HUES48 (cell line): ENCODE measurements at regions not wholly inside any gene's neighbourhood (a gene's known extent, or its start where the extent isn't known, plus 50 kb on each side); places are given as distances from the start of the nearest gene placed in this dataset.

Experiments
- H3K27ac ChIP-seq: one replicate; pipeline ENCODE4 v1.7.0; 2013; ENCODE audit warnings: low read depth, low read length, inconsistent platforms
- H3K27me3 ChIP-seq: 2 replicates; pipeline ENCODE4 v1.6.1; 2013; ENCODE audit warnings: mild to moderate bottlenecking, low read length; ENCODE audit not compliant: control insufficient read depth, insufficient read depth
- H3K36me3 ChIP-seq: 2 replicates; pipeline ENCODE4 v1.6.1; 2013; ENCODE audit warnings: low read length; ENCODE audit not compliant: control insufficient read depth, insufficient read depth
- H3K4me1 ChIP-seq: 2 replicates; pipeline ENCODE4 v1.6.1; 2013; ENCODE audit warnings: mild to moderate bottlenecking, low read length; ENCODE audit not compliant: control insufficient read depth, insufficient read depth
- H3K4me3 ChIP-seq: 2 replicates; pipeline ENCODE4 v1.5.1; 2013; ENCODE audit warnings: mild to moderate bottlenecking, low read depth, low read length
- H3K9ac ChIP-seq: 2 replicates; pipeline ENCODE4 v1.6.1; 2013; ENCODE audit warnings: mild to moderate bottlenecking, low read depth, low read length, moderate library complexity
- H3K9me3 ChIP-seq: 2 replicates; pipeline ENCODE4 v1.6.1; 2013; ENCODE audit warnings: low read length; ENCODE audit not compliant: control insufficient read depth, insufficient read depth

GRCh38 chr5:11998397-11998796, 94.2 kb upstream of the CTNND2 start:
- Histone ChIP-seq H3K36me3 (no peaks in the 10 kb centered on the region), H3K4me3 (no peak overlapping the region), H3K27ac (no peak overlapping the region), H3K4me1 (0 out of 2 replicates have a peak, but pooled peaks cover 2% of the 10 kb centered on the region), H3K27me3 (no peaks in the 10 kb centered on the region), H3K9ac (no peak overlapping the region), H3K9me3 (no peaks in the 10 kb centered on the region)

GRCh38 chr5:11997942-11998341, 93.7 kb upstream of the CTNND2 start:
- H3K27ac ChIP-seq: no peak overlapping the region
- H3K9ac ChIP-seq: no peak overlapping the region
- H3K36me3 ChIP-seq: no peaks in the 10 kb centered on the region
- H3K27me3 ChIP-seq: no peaks in the 10 kb centered on the region
- no peaks in the 10 kb centered on the region for H3K9me3 ChIP-seq
- no peaks in the 10 kb centered on the region for H3K4me1 ChIP-seq
- no peak overlapping the region for H3K4me3 ChIP-seq

- no peaks in the 10 kb centered on the region for H3K36me3 ChIP-seq
- no peaks in the 10 kb centered on the region for H3K27me3 ChIP-seq
- no peak overlapping the region for H3K9ac ChIP-seq
- no peaks in the 10 kb centered on the region for H3K4me1 ChIP-seq
- H3K4me3 ChIP-seq: no peak overlapping the region
- H3K27ac ChIP-seq: no peak overlapping the region
- H3K9me3 ChIP-seq: no peaks in the 10 kb centered on the region
Measured at GRCh38 chr5:11992518-11992917, 88.3 kb upstream of the CTNND2 start.

- Histone ChIP-seq H3K27ac (no peak overlapping the region), H3K27me3 (no peaks in the 10 kb centered on the region), H3K9ac (no peak overlapping the region), H3K4me1 (no peaks in the 10 kb centered on the region), H3K4me3 (no peak overlapping the region), H3K9me3 (no peaks in the 10 kb centered on the region), H3K36me3 (no peaks in the 10 kb centered on the region)
Measured at GRCh38 chr5:11985993-11986392, 81.7 kb upstream of the CTNND2 start.

GRCh38 chr5:11984196-11984595, 80.0 kb upstream of the CTNND2 start:
- H3K4me1 ChIP-seq: no peaks in the 10 kb centered on the region
- no peak overlapping the region for H3K9ac ChIP-seq
- H3K27me3 ChIP-seq: no peaks in the 10 kb centered on the region
- no peak overlapping the region for H3K27ac ChIP-seq
- no peaks in the 10 kb centered on the region for H3K36me3 ChIP-seq
- H3K4me3 ChIP-seq: no peak overlapping the region
- no peaks in the 10 kb centered on the region for H3K9me3 ChIP-seq

- Histone ChIP-seq H3K4me1 (no peaks in the 10 kb centered on the region), H3K4me3 (no peak overlapping the region), H3K9ac (no peak overlapping the region), H3K36me3 (no peaks in the 10 kb centered on the region), H3K27me3 (no peaks in the 10 kb centered on the region), H3K27ac (no peak overlapping the region), H3K9me3 (no peaks in the 10 kb centered on the region)
Measured at GRCh38 chr5:11981986-11982385, 77.7 kb upstream of the CTNND2 start.

GRCh38 chr5:11977904-11978303, 73.7 kb upstream of the CTNND2 start:
- Histone ChIP-seq H3K4me3 (no peak overlapping the region), H3K27me3 (no peaks in the 10 kb centered on the region), H3K4me1 (no peaks in the 10 kb centered on the region), H3K36me3 (no peaks in the 10 kb centered on the region), H3K9me3 (no peaks in the 10 kb centered on the region), H3K27ac (no peak overlapping the region), H3K9ac (no peak overlapping the region)

GRCh38 chr5:11973469-11973868, 69.2 kb upstream of the CTNND2 start:
- H3K4me1 ChIP-seq: no peaks in the 10 kb centered on the region
- no peaks in the 10 kb centered on the region for H3K36me3 ChIP-seq
- H3K4me3 ChIP-seq: no peak overlapping the region
- H3K27ac ChIP-seq: no peak overlapping the region
- H3K9ac ChIP-seq: no peak overlapping the region
- no peaks in the 10 kb centered on the region for H3K9me3 ChIP-seq
- no peaks in the 10 kb centered on the region for H3K27me3 ChIP-seq

- Histone ChIP-seq H3K9me3 (no peaks in the 10 kb centered on the region), H3K9ac (no peak overlapping the region), H3K27me3 (no peaks in the 10 kb centered on the region), H3K4me3 (no peak overlapping the region), H3K36me3 (no peaks in the 10 kb centered on the region), H3K27ac (no peak overlapping the region), H3K4me1 (no peaks in the 10 kb centered on the region)
Measured at GRCh38 chr5:11963227-11963626, 59.0 kb upstream of the CTNND2 start.

- Histone ChIP-seq H3K9ac (no peak overlapping the region), H3K36me3 (no peaks in the 10 kb centered on the region), H3K9me3 (no peaks in the 10 kb centered on the region), H3K27ac (no peak overlapping the region), H3K27me3 (no peaks in the 10 kb centered on the region), H3K4me3 (no peak overlapping the region), H3K4me1 (no peaks in the 10 kb centered on the region)
Measured at GRCh38 chr5:11962122-11962521, 57.9 kb upstream of the CTNND2 start.

GRCh38 chr5:11958321-11958720, 54.1 kb upstream of the CTNND2 start:
- Histone ChIP-seq H3K4me3 (no peak overlapping the region), H3K36me3 (no peaks in the 10 kb centered on the region), H3K27ac (no peak overlapping the region), H3K9ac (no peak overlapping the region), H3K27me3 (no peaks in the 10 kb centered on the region), H3K9me3 (no peaks in the 10 kb centered on the region), H3K4me1 (no peaks in the 10 kb centered on the region)

- no peak overlapping the region for H3K27ac ChIP-seq
- H3K4me1 ChIP-seq: no peaks in the 10 kb centered on the region
- no peak overlapping the region for H3K4me3 ChIP-seq
- H3K9me3 ChIP-seq: no peaks in the 10 kb centered on the region
- no peaks in the 10 kb centered on the region for H3K36me3 ChIP-seq
- no peak overlapping the region for H3K9ac ChIP-seq
- no peaks in the 10 kb centered on the region for H3K27me3 ChIP-seq
Measured at GRCh38 chr5:11955331-11955730, 51.1 kb upstream of the CTNND2 start.
